Dermis blood vessel endothelial cell (primary cell): ENCODE measurements at regions not wholly inside any gene's neighbourhood (a gene's known extent, or its start where the extent isn't known, plus 50 kb on each side); places are given as distances from the start of the nearest gene placed in this dataset.

Experiments used
- DNase-seq: peaks from one replicate; pipeline ENCODE4 v3.0.0; 2010

- no peak for DNase-seq
These were observed 101.7 kb upstream of the PITX1 start for GRCh38 chr5:135135530-135136226.

GRCh38 chr5:135134691-135135381, 100.8 kb upstream of the PITX1 start:
- no peak for DNase-seq

- DNase-seq: no peak
These were observed 99.9 kb upstream of the PITX1 start for GRCh38 chr5:135133698-135134515.

- DNase-seq: no peak
These were observed 99.2 kb upstream of the PITX1 start for GRCh38 chr5:135133181-135133580.

- DNase-seq: no peak
These were observed 98.0 kb upstream of the PITX1 start for GRCh38 chr5:135131801-135132680.

GRCh38 chr5:135130261-135131215, 96.5 kb upstream of the PITX1 start:
- DNase-seq: no peak

- DNase-seq: no peak
These were observed 95.3 kb upstream of the PITX1 start for GRCh38 chr5:135129307-135129706.

- DNase-seq: no peak
These were observed 94.3 kb upstream of the PITX1 start for GRCh38 chr5:135128361-135128760.

- DNase-seq: no peak
These were observed 93.6 kb upstream of the PITX1 start for GRCh38 chr5:135127439-135128240.

GRCh38 chr5:135126688-135127438, 92.8 kb upstream of the PITX1 start:
- no peak for DNase-seq

- no peak for DNase-seq
These were observed 90.7 kb upstream of the PITX1 start for GRCh38 chr5:135124724-135125123.

- DNase-seq: no peak
These were observed 90.1 kb upstream of the PITX1 start for GRCh38 chr5:135124128-135124527.

- no peak for DNase-seq
These were observed 88.8 kb upstream of the PITX1 start for GRCh38 chr5:135122797-135123196.

GRCh38 chr5:135120951-135121350, 86.9 kb upstream of the PITX1 start:
- DNase-seq: no peak

GRCh38 chr5:135119481-135119880, 85.5 kb upstream of the PITX1 start:
- DNase-seq: no peak

- DNase-seq: no peak
These were observed 83.6 kb upstream of the PITX1 start for GRCh38 chr5:135117590-135117989.

- no peak for DNase-seq
These were observed 82.1 kb upstream of the PITX1 start for GRCh38 chr5:135116160-135116561.

- no peak for DNase-seq
These were observed 81.6 kb upstream of the PITX1 start for GRCh38 chr5:135115591-135115990.

- no peak for DNase-seq
These were observed 80.7 kb upstream of the PITX1 start for GRCh38 chr5:135114759-135115158.
